ENCODE measurements at regions not wholly inside any gene's neighbourhood (a gene's known extent, or its start where the extent isn't known, plus 50 kb on each side); places are given as distances from the start of the nearest gene placed in this dataset.

GRCh38 chr9:80883826-80884579 lies 805.3 kb downstream of the TLE1 start:
- no peak for DNase-seq

- DNase-seq: no peak
Observed at GRCh38 chr9:80883426-80883825, 805.9 kb downstream of the TLE1 start.

- DNase-seq: no peak
Observed at GRCh38 chr9:80881940-80882339, 807.4 kb downstream of the TLE1 start.

GRCh38 chr9:80881320-80881719 lies 808.0 kb downstream of the TLE1 start:
- no peak for DNase-seq

- no peak for DNase-seq
Observed at GRCh38 chr9:80878556-80878955, 810.8 kb downstream of the TLE1 start.

GRCh38 chr9:80875947-80876346 lies 813.4 kb downstream of the TLE1 start:
- DNase-seq: no peak

GRCh38 chr9:80874276-80874675 lies 815.1 kb downstream of the TLE1 start:
- no peak for DNase-seq

GRCh38 chr9:80873861-80874260 lies 815.5 kb downstream of the TLE1 start:
- no peak for DNase-seq

GRCh38 chr9:80871596-80871995 lies 817.8 kb downstream of the TLE1 start:
- no peak for DNase-seq

GRCh38 chr9:80867731-80868130 lies 821.6 kb downstream of the TLE1 start:
- DNase-seq: no peak

GRCh38 chr9:80866576-80867227 lies 822.6 kb downstream of the TLE1 start:
- DNase-seq: no peak

GRCh38 chr9:80866121-80866520 lies 823.2 kb downstream of the TLE1 start:
- no peak for DNase-seq

- DNase-seq: no peak
Observed at GRCh38 chr9:80843028-80843427, 846.3 kb downstream of the TLE1 start.

- no peak for DNase-seq
Observed at GRCh38 chr9:80842389-80842788, 847.0 kb downstream of the TLE1 start.

GRCh38 chr9:80841888-80842287 lies 847.5 kb downstream of the TLE1 start:
- DNase-seq: no peak

GRCh38 chr9:80839821-80840675 lies 849.3 kb downstream of the TLE1 start:
- DNase-seq: no peak

- no peak for DNase-seq
Observed at GRCh38 chr9:80836013-80836412, 853.3 kb downstream of the TLE1 start.

- no peak for DNase-seq
Observed at GRCh38 chr9:80831751-80832150, 857.6 kb downstream of the TLE1 start.

- no peak for DNase-seq
Observed at GRCh38 chr9:80811656-80812055, 877.7 kb downstream of the TLE1 start.

- DNase-seq: no peak
Observed at GRCh38 chr9:80811003-80811402, 878.3 kb downstream of the TLE1 start.

GRCh38 chr9:80806671-80807070 lies 882.7 kb downstream of the TLE1 start:
- DNase-seq: no peak

GRCh38 chr9:80804873-80805272 lies 884.5 kb downstream of the TLE1 start:
- DNase-seq: no peak

- DNase-seq: no peak
Observed at GRCh38 chr9:80797831-80798688, 891.3 kb downstream of the TLE1 start.

Data from AML-193 (cell line).